HG03135 (cell line): ENCODE measurements at regions not wholly inside any gene's neighbourhood (a gene's known extent, or its start where the extent isn't known, plus 50 kb on each side); places are given as distances from the start of the nearest gene placed in this dataset.

ENCODE experiments used
- ATAC-seq: cut with Tn5 transposase; IDR thresholded peaks from one replicate; pipeline ENCODE4 v1.9.1; 2021; ENCODE audit warnings: mild to moderate bottlenecking, moderate library complexity; ENCODE audit not compliant: unreplicated experiment

DNA sequence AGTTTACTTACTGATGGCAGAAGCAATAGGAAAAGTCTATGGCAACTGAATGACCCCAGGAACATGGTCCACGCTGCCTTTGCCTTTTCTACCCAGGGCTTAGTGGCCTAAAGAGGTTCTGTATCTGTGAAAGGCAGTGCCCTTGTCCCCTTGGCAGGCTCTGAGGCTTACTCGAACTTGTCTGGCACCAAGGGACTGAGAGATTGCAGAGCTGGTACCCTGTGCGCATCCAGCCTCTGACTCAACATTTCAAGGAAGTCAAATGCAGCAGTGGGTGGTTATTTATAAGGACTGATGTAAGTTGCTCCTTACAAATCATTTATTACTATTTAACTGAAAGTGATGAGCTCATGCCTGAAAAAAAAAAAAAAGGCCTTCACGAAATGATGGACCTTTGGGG is 299.9 kb upstream of the MYOCD start:
- no peak for ATAC-seq

DNA sequence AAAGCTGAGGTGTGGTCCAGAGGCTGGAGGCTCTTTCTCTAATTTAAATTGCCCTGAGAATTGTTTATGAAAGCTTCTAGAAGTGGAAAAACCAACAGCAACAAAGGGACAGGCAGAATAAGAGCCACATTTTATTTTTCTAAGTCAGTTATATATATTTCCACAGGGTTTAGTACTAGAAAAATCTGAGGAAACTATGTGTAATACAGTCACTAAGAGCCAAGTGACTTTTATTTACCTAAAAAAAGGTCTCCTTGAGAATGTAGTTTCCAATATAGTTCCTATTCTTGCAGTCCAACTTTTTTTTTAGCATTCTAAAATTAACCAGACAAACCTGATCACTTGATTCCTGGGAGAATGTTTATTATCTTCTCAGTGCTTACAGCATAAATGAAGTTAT is 296.6 kb upstream of the MYOCD start:
- ATAC-seq: no peak

GRCh38 chr17:12376276-12376675 is 289.4 kb upstream of the MYOCD start:
- ATAC-seq: no peak

DNA sequence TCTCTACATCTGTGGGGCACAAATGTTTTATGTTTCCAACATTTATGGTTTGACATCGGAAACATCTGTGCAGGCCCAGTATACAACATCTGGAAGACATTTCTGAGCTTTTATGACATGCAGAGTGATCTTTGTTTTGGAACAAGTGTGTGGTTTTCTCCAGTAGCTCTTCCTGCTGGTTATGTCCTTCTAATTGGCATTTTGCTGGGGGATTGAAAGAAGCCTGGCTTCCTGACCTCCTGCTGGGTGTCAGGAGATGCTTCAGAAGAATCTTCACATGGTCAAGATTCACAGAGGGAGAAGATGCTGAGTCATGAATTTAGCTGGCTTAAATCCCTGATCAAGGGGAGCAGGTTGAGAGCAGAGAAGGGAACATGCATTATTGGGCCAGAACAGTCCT is 279.5 kb upstream of the MYOCD start:
- ATAC-seq: no peak

- no peak for ATAC-seq
These were observed 277.5 kb upstream of the MYOCD start for GRCh38 chr17:12388226-12388625.

DNA sequence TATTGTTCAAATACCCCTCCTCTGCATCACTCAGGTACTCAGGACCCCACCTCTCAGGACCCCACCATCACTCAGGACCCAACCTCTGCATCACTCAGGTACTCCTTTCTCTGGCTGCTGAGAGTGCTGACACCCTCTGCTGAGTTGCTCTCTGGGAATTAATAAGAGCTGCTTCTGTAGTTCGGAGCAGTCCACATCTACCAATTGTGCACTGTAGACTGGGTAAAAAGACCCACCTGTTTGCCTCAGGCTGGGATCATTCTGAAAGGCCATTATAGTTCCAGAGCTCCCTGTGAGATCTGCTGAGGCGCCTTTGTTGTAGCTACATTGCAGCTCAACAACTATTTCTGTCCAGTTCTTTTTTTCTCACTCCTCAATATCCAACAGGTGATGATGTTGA is 276.3 kb upstream of the MYOCD start:
- no peak for ATAC-seq

DNA sequence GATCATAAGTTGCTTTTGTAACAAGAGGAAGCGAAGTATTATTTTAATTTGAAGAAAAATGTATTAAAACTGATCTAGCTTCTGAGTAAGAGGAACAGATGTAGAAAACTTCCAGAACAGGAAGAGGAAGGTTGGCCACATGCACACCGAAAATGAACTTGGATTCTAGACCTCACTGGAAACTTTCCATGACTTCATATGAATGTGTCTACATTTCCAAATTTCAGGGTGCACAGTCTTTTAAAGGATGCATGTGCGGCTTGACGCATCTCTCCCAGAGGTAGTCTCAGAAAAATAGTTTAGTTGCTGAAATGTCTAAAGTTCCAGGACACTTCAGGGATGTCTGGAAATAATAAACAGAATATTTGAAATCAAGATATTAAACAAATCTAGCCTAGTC is 275.1 kb upstream of the MYOCD start:
- ATAC-seq: no peak

DNA sequence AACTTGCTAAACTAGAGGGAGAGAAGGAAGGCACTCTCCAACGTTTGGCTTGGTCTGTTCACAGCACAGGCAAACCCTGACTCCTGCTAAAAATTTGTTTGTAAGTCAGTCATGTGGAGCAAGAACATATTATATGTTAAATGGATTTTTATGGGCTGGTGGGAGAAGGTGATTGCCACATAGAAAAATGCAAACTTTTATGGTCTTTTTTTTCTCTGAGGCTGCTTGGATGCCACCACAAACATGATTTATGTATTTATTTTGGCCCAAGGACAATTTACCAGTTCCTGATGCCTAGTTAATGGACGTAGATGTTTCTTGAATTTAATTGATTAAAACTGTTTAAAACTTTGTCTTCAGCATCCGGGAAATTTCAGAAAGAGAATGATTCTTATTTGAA is 274.2 kb upstream of the MYOCD start:
- no peak for ATAC-seq

DNA sequence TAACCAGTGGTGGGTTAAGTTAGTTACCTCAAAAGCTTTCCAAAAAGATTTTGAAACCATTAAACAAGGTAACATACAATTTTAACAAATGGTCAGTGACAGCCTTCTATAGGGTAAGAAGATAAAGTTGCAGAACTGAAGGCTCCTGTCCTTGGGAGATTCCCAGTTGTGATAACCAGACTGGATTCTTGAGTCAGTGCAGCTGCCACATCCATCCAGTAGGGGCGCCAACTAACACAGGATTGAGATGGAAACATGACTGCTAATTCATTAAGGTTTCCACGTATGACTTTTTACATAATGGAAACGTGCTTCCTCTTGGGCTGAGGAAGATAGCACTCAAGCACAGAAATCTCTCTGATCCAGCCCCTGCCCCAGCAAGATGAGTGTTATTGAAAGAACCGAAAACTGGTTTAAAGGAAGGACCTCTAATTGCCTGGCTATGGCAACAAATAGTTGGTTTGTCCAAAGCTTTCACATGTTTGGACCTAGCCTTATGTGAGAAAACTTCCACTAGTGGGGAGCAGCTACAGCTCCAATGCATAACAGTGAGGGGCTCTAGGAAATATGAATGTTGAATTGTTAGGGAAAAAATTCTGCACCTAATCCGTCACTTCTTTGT is 269.8 kb upstream of the MYOCD start:
- no peak for ATAC-seq

DNA sequence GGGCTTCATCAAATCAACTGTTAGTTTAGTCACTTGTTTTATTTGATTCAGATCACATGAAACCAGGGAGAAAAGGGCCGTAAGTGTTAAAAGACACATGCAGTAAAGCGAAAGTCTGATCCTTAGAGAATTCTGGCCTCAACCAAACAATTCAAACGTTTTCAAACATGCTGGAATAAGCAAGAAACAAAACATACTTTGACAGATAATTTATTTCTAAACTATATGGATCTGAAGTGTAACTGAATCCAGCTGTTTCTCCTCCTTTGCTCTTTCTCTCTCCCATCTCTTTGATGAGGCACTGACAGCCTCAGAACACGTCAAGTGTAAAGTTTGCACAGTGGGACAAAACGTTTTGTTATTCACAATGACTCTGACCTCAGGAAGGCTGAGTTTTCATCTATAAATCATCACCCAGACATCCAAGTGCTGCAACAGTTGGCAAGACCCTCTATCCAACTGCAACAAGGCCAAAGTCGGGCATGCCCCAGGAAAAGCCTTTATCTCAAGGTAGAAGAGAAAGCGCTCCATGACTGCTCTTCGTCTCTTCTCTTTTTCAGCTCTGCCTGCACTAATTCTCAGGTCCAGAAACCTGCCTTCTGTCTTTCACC is 267.1 kb upstream of the MYOCD start:
- no peak for ATAC-seq

GRCh38 chr17:12402963-12403622 is 262.6 kb upstream of the MYOCD start:
- no peak for ATAC-seq

- no peak for ATAC-seq
These were observed 261.8 kb upstream of the MYOCD start for GRCh38 chr17:12403881-12404398.

- ATAC-seq: no peak
These were observed 259.0 kb upstream of the MYOCD start for GRCh38 chr17:12406623-12407215.

DNA sequence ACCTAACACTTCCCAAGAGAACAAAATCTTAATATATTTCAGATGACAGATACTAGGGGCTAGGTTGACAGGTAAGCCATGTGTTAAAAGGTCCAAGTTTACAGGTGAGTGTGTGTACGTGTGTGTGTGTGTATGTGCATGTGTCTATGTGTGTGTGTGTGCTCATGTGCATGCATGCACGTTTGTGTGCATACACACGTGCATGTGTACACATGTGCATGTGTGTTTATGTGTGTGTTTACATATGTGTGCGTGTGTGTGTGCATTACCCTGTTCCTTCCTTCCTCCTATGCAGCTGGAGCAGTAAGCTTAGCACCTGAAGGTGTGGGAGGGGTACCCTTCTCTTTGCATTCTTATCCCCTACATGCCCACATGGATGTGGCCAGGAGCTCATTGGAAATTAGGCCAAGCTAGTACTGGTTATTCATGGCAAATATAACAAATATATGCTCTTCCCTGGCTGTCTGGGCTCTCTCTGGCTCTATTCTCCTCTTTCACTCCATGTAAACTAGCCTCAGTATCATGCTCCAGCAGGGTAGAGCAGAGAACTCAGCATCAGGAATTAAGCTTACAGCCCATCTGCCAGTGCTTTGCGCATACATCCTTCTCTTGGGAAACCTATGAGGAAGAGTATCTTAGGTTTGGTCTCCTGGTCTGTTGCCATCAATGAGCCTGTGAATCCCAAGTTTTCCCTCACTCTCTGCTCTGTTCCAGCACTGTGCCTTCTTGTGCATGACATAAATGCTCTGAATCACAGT is 258.0 kb upstream of the MYOCD start:
- no peak for ATAC-seq

- no peak for ATAC-seq
These were observed 256.6 kb upstream of the MYOCD start for GRCh38 chr17:12409082-12409481.

DNA sequence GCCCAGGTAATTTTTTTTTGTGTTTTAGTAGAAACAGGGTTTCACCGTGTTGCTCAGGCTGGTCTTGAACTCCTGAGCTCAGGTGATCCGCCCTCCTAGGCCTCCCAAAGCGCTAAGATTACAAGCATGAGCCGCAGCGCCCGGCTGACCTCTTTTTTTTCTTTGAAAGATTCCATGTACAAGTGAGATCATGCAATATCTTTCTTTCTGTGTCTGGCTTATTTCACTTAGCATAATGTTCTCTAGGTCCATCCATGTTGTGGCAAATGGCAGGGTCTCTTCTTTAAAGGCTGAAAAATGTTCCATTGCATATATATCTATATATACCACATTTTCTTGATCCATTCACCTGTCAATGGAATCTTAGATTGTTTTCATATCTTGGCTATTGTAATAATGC is 255.0 kb upstream of the MYOCD start:
- ATAC-seq: no peak

DNA sequence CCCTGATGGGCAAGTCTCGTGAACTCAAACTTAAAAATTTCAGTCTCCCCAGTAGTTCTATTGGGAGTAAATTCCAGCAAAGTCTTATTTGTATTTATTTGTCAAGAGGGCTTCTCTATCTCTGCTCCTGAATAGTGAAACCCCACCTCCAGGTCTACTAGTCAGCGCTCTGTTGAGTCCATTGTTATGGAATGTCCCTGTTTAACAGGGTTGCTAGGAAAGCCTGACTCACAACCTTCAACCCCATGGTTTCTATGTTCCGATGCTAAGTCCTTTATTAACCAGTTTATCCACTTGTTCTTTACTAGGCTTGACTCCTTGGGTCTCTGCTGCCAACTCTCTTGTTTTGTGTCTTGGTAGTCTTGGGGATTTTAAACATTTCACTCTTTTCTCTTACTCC is 250.7 kb upstream of the MYOCD start:
- ATAC-seq: no peak

DNA sequence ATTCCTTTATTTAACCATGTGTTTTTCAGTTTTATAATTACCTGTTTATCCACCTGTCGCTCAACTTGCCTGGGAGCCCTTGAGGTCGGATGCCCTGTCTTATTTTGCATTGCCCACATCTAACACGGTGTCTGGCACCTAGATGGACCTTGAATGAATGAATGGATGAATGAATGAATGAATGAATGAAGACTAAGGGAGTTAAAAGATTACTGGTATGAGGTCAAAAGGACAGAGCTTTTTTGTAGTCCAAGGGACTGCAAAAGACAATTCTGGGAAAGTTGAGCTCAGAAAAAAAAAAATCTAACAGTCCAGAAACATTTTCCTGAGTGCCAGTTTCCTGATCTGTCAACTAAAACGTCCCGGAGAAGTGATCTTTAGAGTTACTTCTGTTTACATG is 244.6 kb upstream of the MYOCD start:
- ATAC-seq: no peak

DNA sequence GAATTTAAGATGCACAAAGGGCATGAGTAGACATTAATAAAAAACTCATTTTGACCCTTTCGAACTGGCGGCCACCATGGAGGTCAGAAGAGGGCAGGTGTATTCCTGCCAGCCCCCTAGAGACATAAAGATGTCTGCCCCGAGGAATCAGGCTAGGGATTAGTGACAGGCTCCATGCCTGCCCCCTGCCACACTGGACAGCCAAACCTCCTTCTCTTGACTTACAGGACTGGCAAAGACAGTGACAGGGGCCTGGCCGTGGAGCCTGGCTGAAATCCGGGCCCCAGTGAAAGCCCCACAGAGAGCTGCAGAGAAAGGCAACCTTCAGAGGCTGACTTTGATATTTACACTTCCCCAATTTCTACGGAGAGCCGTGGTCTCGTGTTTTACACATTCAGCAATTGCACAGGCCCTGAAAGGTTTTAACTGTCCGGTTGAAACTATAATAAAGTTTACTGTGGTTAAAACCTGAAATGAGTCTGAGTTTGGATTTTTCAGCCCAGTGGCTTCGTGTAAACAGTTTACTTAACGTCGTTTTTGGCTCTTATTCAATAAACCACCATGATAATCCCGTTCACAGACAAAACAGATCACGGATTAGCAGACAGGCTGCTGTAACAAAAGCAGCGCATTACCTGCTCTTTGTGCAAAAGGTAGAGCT is 243.9 kb upstream of the MYOCD start:
- no peak for ATAC-seq

GRCh38 chr17:12422651-12423050 is 243.0 kb upstream of the MYOCD start:
- ATAC-seq: no peak

GRCh38 chr17:12423337-12423736 is 242.4 kb upstream of the MYOCD start:
- ATAC-seq: no peak
